ENCODE measurements at regions not wholly inside any gene's neighbourhood (a gene's known extent, or its start where the extent isn't known, plus 50 kb on each side); places are given as distances from the start of the nearest gene placed in this dataset.

DNA sequence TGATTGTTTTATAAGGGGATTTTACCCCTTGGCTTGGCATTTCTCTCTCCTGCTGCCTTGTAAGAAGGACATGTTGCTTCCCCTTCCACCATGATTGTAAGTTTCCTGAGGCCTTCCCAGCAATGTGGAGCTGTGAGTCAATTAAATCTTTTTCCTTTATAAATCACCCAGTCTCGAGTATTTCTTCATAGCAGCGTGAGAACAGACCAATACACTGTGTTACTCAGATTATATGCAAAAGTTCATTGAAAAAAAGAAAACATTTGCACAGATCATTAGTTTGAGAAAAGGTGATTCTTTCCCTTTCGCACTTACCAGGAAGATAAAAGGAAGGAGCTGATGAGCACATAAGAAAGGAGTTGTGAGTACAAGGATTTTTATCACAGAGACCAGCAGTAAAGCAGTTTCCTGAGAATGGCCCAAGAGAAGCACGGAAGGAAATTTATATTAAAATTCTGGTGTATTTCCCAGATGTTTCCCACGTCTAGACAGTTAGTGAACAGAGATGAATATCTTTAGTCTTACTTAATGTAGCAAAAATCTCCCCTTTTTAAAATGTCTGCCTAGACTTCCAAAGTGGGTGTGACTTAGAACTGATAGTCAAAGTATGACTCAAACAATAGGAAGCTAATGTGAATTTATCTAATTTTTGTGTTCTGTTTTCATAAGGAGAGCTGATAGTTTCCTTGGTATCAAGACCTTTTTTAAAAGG, 431.8 kb upstream of the SGCG start:
- WGBS (ENCODE audit: extremely low coverage, insufficient read length, low lambda C conversion rate): no CpG with 5 or more reads among the region's 5 CpGs

More for the DNA sequence above, 431.8 kb upstream of the SGCG start:
- Histone ChIP-seq H3T11ph (ENCODE audit: low read length) (no peak overlapping the region), H3K4me1 (ENCODE audit: insufficient read depth, low read length) (no peaks in the 10 kb centered on the region), H2BK15ac (ENCODE audit: low read depth, low read length) (no peak overlapping the region), H2BK12ac (ENCODE audit: insufficient read length, low read depth, low read length) (no peak overlapping the region), H2AFZ (ENCODE audit: low read length) (no peak overlapping the region), H4K20me1 (ENCODE audit: control insufficient read depth, insufficient read depth, insufficient read length) (no peaks in the 10 kb centered on the region), H3K14ac (ENCODE audit: insufficient read depth, low read length) (no peak overlapping the region), H2BK120ac (ENCODE audit: low read depth, low read length, poor library complexity, severe bottlenecking) (no peak overlapping the region), H3K79me2 (ENCODE audit: insufficient read depth, low read length) (no peaks in the 10 kb centered on the region), H3K23ac (ENCODE audit: insufficient read length, low read depth, low read length) (no peak overlapping the region), H3K4ac (ENCODE audit: low read depth, low read length) (no peak overlapping the region), H3K27ac (ENCODE audit: insufficient read length, low read depth, low read length) (no peak overlapping the region), H3K9ac (ENCODE audit: extremely low read depth, insufficient read length, low read length) (no peak overlapping the region), H2BK20ac (ENCODE audit: low read depth, low read length, poor library complexity, severe bottlenecking) (no peak overlapping the region), H4K91ac (ENCODE audit: insufficient read length, low read depth, low read length) (no peak overlapping the region), H3K4me2 (ENCODE audit: insufficient read depth, insufficient read length, low read length) (no peak overlapping the region), H3K23me2 (ENCODE audit: insufficient read length, low read depth, low read length, poor library complexity, severe bottlenecking) (no peaks in the 10 kb centered on the region), H3K18ac (ENCODE audit: insufficient read length, low read depth, low read length) (no peak overlapping the region), H3K27me3 (ENCODE audit: insufficient read depth, low read length) (no peaks in the 10 kb centered on the region), H3K79me1 (ENCODE audit: insufficient read depth, low read depth, low read length, poor library complexity, severe bottlenecking) (no peaks in the 10 kb centered on the region), H4K8ac (replicated peaks; ENCODE audit: insufficient read length, low read depth, low read length) (no peak overlapping the region), H3K56ac (ENCODE audit: insufficient read length, low read depth, low read length) (no peak overlapping the region), H2AK5ac (ENCODE audit: insufficient read length, low read length) (no peak overlapping the region), H3K9me3 (ENCODE audit: control insufficient read depth, low read depth, low read length) (no peaks in the 10 kb centered on the region), H2BK5ac (ENCODE audit: insufficient read length, low read length) (no peak overlapping the region), H4K5ac (ENCODE audit: insufficient read length, low read depth, low read length) (no peak overlapping the region)
- Mint-ChIP-seq H3K9me3 (peaks cover 16 to 19% of the 10 kb centered on the region in 2 experiments), H3K27me3 (ENCODE audit: low read depth) (peaks cover 4% of the 10 kb centered on the region; the same call in 1 of the 2 replicates), H3K36me3 (ENCODE audit: insufficient read depth in 1 of 3, low read depth in 3 of 3) (peaks cover 6 to 10% (median 9%) of the 10 kb centered on the region in 3 experiments; a peak in 6 of 7 replicates), H3K27ac (no peak overlapping the region), H3K4me3 (no peak overlapping the region), H3K4me1 (peaks cover 0 to 4% of the 10 kb centered on the region in 2 experiments; a peak in 2 of 4 replicates)
- no peak for DNase-seq
- TF ChIP-seq, protein P1, sequence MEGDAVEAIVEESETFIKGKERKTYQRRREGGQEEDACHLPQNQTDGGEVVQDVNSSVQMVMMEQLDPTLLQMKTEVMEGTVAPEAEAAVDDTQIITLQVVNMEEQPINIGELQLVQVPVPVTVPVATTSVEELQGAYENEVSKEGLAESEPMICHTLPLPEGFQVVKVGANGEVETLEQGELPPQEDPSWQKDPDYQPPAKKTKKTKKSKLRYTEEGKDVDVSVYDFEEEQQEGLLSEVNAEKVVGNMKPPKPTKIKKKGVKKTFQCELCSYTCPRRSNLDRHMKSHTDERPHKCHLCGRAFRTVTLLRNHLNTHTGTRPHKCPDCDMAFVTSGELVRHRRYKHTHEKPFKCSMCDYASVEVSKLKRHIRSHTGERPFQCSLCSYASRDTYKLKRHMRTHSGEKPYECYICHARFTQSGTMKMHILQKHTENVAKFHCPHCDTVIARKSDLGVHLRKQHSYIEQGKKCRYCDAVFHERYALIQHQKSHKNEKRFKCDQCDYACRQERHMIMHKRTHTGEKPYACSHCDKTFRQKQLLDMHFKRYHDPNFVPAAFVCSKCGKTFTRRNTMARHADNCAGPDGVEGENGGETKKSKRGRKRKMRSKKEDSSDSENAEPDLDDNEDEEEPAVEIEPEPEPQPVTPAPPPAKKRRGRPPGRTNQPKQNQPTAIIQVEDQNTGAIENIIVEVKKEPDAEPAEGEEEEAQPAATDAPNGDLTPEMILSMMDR (conservative IDR thresholded peaks at IDR 0.05): no peak
